ENCODE measurements at regions not wholly inside any gene's neighbourhood (a gene's known extent, or its start where the extent isn't known, plus 50 kb on each side); places are given as distances from the start of the nearest gene placed in this dataset.

DNA sequence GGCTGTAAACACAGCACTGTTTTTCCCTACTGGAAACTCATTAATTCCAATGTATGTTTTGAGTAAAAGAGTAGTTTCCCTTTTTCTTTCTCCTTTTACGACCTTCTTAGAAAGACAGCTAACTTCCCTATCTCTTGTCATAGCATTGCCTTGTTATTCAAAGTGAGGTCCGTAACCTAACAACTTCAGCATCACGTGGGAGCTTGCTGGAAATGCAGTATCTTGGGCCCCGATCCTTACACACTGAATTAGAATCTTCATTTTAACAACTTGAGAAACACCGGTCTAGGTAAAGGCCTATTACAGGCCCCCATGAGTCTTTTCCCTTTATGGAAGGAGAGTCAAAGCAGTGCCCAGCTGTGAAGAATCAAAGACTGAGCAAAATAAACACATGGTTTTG is 230.7 kb upstream of the PRKD1 start:
- TF ChIP-seq, protein P1, sequence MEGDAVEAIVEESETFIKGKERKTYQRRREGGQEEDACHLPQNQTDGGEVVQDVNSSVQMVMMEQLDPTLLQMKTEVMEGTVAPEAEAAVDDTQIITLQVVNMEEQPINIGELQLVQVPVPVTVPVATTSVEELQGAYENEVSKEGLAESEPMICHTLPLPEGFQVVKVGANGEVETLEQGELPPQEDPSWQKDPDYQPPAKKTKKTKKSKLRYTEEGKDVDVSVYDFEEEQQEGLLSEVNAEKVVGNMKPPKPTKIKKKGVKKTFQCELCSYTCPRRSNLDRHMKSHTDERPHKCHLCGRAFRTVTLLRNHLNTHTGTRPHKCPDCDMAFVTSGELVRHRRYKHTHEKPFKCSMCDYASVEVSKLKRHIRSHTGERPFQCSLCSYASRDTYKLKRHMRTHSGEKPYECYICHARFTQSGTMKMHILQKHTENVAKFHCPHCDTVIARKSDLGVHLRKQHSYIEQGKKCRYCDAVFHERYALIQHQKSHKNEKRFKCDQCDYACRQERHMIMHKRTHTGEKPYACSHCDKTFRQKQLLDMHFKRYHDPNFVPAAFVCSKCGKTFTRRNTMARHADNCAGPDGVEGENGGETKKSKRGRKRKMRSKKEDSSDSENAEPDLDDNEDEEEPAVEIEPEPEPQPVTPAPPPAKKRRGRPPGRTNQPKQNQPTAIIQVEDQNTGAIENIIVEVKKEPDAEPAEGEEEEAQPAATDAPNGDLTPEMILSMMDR (IDR thresholded peaks at IDR 0.05; ENCODE audit: partially characterized antibody, unreplicated experiment) = no peak
- Mint-ChIP-seq H3K4me1 (ENCODE audit: low read depth, unreplicated experiment) (no peaks in the 10 kb centered on the region), H3K4me3 (ENCODE audit: unreplicated experiment) (no peak overlapping the region), H3K36me3 (ENCODE audit: unreplicated experiment) (no peaks in the 10 kb centered on the region), H3K9me3 (ENCODE audit: unreplicated experiment) (no peaks in the 10 kb centered on the region), H3K27ac (ENCODE audit: unreplicated experiment) (no peak overlapping the region), H3K27me3 (ENCODE audit: unreplicated experiment) (no peaks in the 10 kb centered on the region)
- DNase-seq = no peak

GRCh38 chr14:30159374-30159773 is 231.7 kb upstream of the PRKD1 start:
- H3K27ac Mint-ChIP-seq (ENCODE audit: unreplicated experiment) = no peak overlapping the region
- TF ChIP-seq, protein P1 (IDR thresholded peaks at IDR 0.05; ENCODE audit: partially characterized antibody, unreplicated experiment) = no peak
- H3K4me3 Mint-ChIP-seq (ENCODE audit: unreplicated experiment) = no peak overlapping the region
- H3K36me3 Mint-ChIP-seq (ENCODE audit: unreplicated experiment) = no peaks in the 10 kb centered on the region
- H3K4me1 Mint-ChIP-seq (ENCODE audit: low read depth, unreplicated experiment) = no peaks in the 10 kb centered on the region
- no peaks in the 10 kb centered on the region for H3K27me3 Mint-ChIP-seq (ENCODE audit: unreplicated experiment)
- DNase-seq = no peak
- no peaks in the 10 kb centered on the region for H3K9me3 Mint-ChIP-seq (ENCODE audit: unreplicated experiment)

- no peak overlapping the region for H3K27ac Mint-ChIP-seq (ENCODE audit: unreplicated experiment)
- no peaks in the 10 kb centered on the region for H3K27me3 Mint-ChIP-seq (ENCODE audit: unreplicated experiment)
Observed at GRCh38 chr14:30160608-30161007, 233.0 kb upstream of the PRKD1 start.

DNA sequence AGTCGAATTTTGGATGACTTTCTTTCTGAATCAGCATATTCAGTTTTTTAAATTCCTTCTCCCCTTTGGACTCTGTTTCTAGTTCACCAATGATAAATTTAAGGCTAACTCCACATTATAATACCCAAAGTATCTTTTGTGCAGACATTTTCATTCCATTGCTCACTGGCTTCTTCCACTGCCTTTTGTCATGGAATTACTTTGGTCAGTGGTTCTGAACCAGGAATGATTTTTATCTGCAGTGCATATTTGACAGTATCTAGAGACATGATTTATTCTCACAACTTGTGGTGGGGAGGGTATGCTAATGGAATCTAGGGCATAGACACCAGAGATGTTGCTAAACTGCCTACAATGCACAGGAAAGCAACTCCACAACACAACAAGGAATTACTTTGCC is 234.4 kb upstream of the PRKD1 start:
- H3K27ac Mint-ChIP-seq (ENCODE audit: unreplicated experiment) = no peak overlapping the region
- DNase-seq = no peak
- no peaks in the 10 kb centered on the region for H3K36me3 Mint-ChIP-seq (ENCODE audit: unreplicated experiment)
- no peak overlapping the region for H3K4me3 Mint-ChIP-seq (ENCODE audit: unreplicated experiment)
- no peaks in the 10 kb centered on the region for H3K4me1 Mint-ChIP-seq (ENCODE audit: low read depth, unreplicated experiment)
- H3K27me3 Mint-ChIP-seq (ENCODE audit: unreplicated experiment) = no peaks in the 10 kb centered on the region
- H3K9me3 Mint-ChIP-seq (ENCODE audit: unreplicated experiment) = no peaks in the 10 kb centered on the region
- TF ChIP-seq, protein P1 (IDR thresholded peaks at IDR 0.05; ENCODE audit: partially characterized antibody, unreplicated experiment) = no peak

More at GRCh38 chr14:30160608-30161007, 233.0 kb upstream of the PRKD1 start:
- no peaks in the 10 kb centered on the region for H3K4me1 Mint-ChIP-seq (ENCODE audit: low read depth, unreplicated experiment)
- no peak overlapping the region for H3K4me3 Mint-ChIP-seq (ENCODE audit: unreplicated experiment)
- H3K36me3 Mint-ChIP-seq (ENCODE audit: unreplicated experiment) = no peaks in the 10 kb centered on the region
- DNase-seq = no peak
- TF ChIP-seq, protein P1 (IDR thresholded peaks at IDR 0.05; ENCODE audit: partially characterized antibody, unreplicated experiment) = no peak
- no peaks in the 10 kb centered on the region for H3K9me3 Mint-ChIP-seq (ENCODE audit: unreplicated experiment)

DNA sequence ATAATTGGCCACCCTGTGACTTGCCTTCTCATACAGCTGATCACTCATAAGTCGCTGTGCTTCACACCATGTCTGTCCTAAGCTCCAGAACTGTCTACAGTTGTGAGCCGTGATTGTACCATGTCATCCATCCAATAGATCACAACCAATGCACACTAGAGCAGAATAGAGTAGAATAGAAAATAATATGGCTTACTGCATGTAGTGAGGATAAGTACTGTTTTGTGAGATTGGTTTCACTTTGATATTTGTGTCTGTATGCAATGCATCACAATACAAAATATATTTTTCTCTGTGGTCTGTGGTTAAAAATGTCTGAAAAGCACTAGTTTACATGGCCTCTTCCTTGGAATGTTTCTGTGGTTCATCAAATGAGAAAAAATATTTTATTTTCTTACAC is 237.6 kb upstream of the PRKD1 start:
- Mint-ChIP-seq H3K9me3 (ENCODE audit: unreplicated experiment) (peaks cover 2% of the 10 kb centered on the region), H3K4me1 (ENCODE audit: low read depth, unreplicated experiment) (no peaks in the 10 kb centered on the region), H3K27me3 (ENCODE audit: unreplicated experiment) (no peaks in the 10 kb centered on the region), H3K4me3 (ENCODE audit: unreplicated experiment) (no peak overlapping the region), H3K36me3 (ENCODE audit: unreplicated experiment) (peaks cover 7% of the 10 kb centered on the region), H3K27ac (ENCODE audit: unreplicated experiment) (no peak overlapping the region)
- TF ChIP-seq, protein P1 (IDR thresholded peaks at IDR 0.05; ENCODE audit: partially characterized antibody, unreplicated experiment) = no peak
- DNase-seq = no peak

Measured in glutamatergic neuron (in vitro differentiated cells).